Memory B cell (primary cell): ENCODE measurements at regions not wholly inside any gene's neighbourhood (a gene's known extent, or its start where the extent isn't known, plus 50 kb on each side); places are given as distances from the start of the nearest gene placed in this dataset.

Source experiments
- ATAC-seq: fragments of 150-1000 bp; cut with Tn5 transposase; 2 replicates; pipeline ENCODE4 v1.10.0; 2021; ENCODE audit warnings: low read depth, mild to moderate bottlenecking, moderate library complexity
- DNase-seq, 2 donors: peaks; one replicate each; pipeline ENCODE4 v3.0.0; 2022; ENCODE audit warnings: low spot score in 2 of 2
- H3K27ac Mint-ChIP-seq: one replicate; pipeline ENCODE4 v1.8.0; 2022; ENCODE audit warnings: mild to moderate bottlenecking, moderate library complexity, mixed read lengths
- H3K27me3 Mint-ChIP-seq: one replicate; pipeline ENCODE4 v1.8.0; 2022; ENCODE audit warnings: mixed read lengths
- H3K36me3 Mint-ChIP-seq: one replicate; pipeline ENCODE4 v1.8.0; 2022; ENCODE audit warnings: mild to moderate bottlenecking, mixed read lengths
- H3K4me1 Mint-ChIP-seq: one replicate; pipeline ENCODE4 v1.8.0; 2022; ENCODE audit warnings: mixed read lengths
- H3K4me3 Mint-ChIP-seq: one replicate; pipeline ENCODE4 v1.8.0; 2022; ENCODE audit warnings: mild to moderate bottlenecking, moderate library complexity, mixed read lengths
- H3K9me3 Mint-ChIP-seq: one replicate; pipeline ENCODE4 v1.8.0; 2022; ENCODE audit warnings: mixed read lengths

DNA sequence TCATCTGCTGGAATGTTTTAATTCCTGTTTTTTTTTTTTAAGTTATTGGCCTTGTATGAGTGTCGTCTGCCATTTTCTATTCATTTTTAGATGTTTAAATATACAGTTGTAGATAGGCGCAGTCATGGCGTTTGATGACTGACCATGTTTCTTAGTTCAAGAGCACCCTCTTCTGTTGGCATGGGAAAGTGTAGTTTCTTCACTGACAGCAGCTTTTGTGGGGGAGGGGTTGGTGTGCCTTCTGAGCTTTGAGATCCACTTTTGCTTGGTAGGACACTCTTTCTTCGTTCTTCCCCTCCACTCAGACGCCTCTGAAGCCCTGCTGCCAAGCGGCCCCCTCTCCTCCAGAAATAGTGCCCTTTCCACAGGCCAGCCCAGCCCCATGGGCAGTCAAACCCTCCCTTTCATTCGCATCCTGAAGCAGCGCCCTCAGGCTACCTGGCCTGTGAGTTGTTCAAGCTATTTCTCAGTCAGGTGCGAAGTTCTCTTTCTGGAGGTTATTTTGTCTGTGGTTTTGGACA, 492.0 kb downstream of the TNS1 start:
- Mint-ChIP-seq H3K4me1 (peaks cover 5% of the 10 kb centered on the region), H3K27me3 (peaks cover 9% of the 10 kb centered on the region), H3K36me3 (no peaks in the 10 kb centered on the region), H3K4me3 (no peak overlapping the region), H3K27ac (no peak overlapping the region), H3K9me3 (no peaks in the 10 kb centered on the region)
- ATAC-seq (no peak), DNase-seq (no peak)

- H3K27ac Mint-ChIP-seq: no peak overlapping the region
- DNase-seq (no peak), ATAC-seq (no peak)
- H3K9me3 Mint-ChIP-seq: peaks cover 6% of the 10 kb centered on the region
- no peaks in the 10 kb centered on the region for H3K4me1 Mint-ChIP-seq
- no peak overlapping the region for H3K4me3 Mint-ChIP-seq
- no peaks in the 10 kb centered on the region for H3K36me3 Mint-ChIP-seq
- no peaks in the 10 kb centered on the region for H3K27me3 Mint-ChIP-seq
Measured at GRCh38 chr2:217505303-217505702, 497.5 kb downstream of the TNS1 start.

GRCh38 chr2:217501887-217502286, 500.9 kb downstream of the TNS1 start:
- H3K36me3 Mint-ChIP-seq: no peaks in the 10 kb centered on the region

DNA sequence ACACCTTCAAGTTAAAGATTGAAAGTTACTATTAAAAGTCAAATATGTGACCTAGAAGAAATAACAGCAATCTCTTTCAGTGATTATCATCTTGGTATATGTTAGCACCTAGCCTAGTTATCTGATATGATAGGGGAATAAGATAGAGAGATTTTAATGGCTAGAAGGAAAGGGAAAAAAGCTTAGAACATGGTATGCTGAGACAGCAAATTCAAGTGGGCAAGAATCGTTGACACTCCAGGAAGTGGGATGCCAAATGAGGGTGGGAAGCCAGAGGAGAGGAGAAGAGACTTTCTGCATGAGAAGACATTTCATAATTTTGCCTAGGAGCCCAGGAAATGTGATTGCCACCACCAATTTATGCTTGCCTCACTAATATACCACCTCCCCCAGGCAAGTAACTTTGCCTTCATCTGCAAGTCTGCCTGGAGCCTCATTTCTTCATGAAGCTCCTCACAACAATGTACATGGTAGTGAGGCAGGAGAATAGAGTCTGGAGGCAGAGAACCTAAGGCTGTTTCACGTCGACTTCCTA, 504.9 kb downstream of the TNS1 start:
- H3K36me3 Mint-ChIP-seq: no peaks in the 10 kb centered on the region
- H3K4me1 Mint-ChIP-seq: no peaks in the 10 kb centered on the region
- ATAC-seq (no peak), DNase-seq (no peak)
- H3K27ac Mint-ChIP-seq: no peak overlapping the region
- peaks cover 8% of the 10 kb centered on the region for H3K9me3 Mint-ChIP-seq
- peaks cover 2% of the 10 kb centered on the region for H3K27me3 Mint-ChIP-seq
- H3K4me3 Mint-ChIP-seq: no peak overlapping the region

More at GRCh38 chr2:217501887-217502286, 500.9 kb downstream of the TNS1 start:
- peaks cover 6% of the 10 kb centered on the region for H3K9me3 Mint-ChIP-seq
- no peak overlapping the region for H3K27ac Mint-ChIP-seq
- no peaks in the 10 kb centered on the region for H3K4me1 Mint-ChIP-seq
- ATAC-seq (no peak), DNase-seq (no peak)
- no peaks in the 10 kb centered on the region for H3K27me3 Mint-ChIP-seq
- H3K4me3 Mint-ChIP-seq: no peak overlapping the region

- no peaks in the 10 kb centered on the region for H3K4me1 Mint-ChIP-seq
- ATAC-seq: no peak
- H3K9me3 Mint-ChIP-seq: peaks cover 4% of the 10 kb centered on the region
- H3K4me3 Mint-ChIP-seq: no peak overlapping the region
- peaks cover 2% of the 10 kb centered on the region for H3K27me3 Mint-ChIP-seq
- no peaks in the 10 kb centered on the region for H3K36me3 Mint-ChIP-seq
- H3K27ac Mint-ChIP-seq: no peak overlapping the region
- no peak for DNase-seq
Measured at GRCh38 chr2:217494557-217494956, 508.2 kb downstream of the TNS1 start.

GRCh38 chr2:217491271-217491670, 511.5 kb downstream of the TNS1 start:
- peaks cover 4% of the 10 kb centered on the region for H3K9me3 Mint-ChIP-seq

DNA sequence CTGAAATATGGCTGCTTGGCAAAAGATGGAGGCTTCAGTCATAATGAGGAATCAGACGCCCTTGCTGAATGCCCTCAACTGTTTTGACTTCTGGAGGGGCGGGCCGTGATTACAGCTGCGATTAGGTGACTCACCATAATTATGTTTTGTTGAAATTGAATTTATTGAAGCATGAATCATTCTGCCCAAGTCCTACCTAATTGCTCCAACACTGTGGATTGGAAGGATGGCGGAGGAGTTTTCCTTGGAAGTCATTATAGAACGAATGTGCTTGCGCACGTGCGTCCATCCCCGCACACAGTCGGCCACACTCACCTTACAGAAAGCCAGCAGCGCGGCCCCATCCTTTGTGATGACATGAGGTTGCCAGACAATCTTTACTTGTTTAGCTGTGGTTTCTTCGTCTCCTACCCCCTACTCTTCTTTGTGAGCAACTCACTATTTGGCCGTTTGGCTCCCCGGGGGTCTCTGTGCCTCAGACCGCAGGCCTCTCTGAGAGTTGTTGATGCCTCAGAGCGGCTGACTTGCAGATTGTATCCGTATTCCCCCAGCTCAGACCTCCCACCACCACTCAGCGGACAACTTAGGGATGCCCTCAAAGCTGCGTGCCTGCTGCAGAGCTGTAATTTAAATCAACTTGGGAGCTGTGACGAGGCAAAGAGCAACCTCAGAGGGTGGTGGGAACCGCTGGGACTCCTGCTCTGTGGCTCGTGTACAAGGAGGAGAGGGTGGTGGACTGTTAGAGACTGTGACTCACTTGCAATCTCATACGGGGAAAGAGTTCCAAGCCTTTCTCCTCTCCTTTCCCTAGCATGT, 513.4 kb downstream of the TNS1 start:
- Mint-ChIP-seq H3K9me3 (peaks cover 3% of the 10 kb centered on the region), H3K4me3 (no peak overlapping the region), H3K27ac (no peak overlapping the region), H3K36me3 (no peaks in the 10 kb centered on the region), H3K4me1 (no peaks in the 10 kb centered on the region), H3K27me3 (peaks cover 2% of the 10 kb centered on the region)
- no peak for DNase-seq
- ATAC-seq: no peak

More at GRCh38 chr2:217491271-217491670, 511.5 kb downstream of the TNS1 start:
- Mint-ChIP-seq H3K4me3 (no peak overlapping the region), H3K4me1 (no peaks in the 10 kb centered on the region), H3K27ac (no peak overlapping the region), H3K27me3 (peaks cover 2% of the 10 kb centered on the region), H3K36me3 (no peaks in the 10 kb centered on the region)
- ATAC-seq (no peak), DNase-seq (no peak)

- no peak overlapping the region for H3K4me3 Mint-ChIP-seq
- ATAC-seq (no peak), DNase-seq (no peak)
- H3K27ac Mint-ChIP-seq: no peak overlapping the region
- H3K36me3 Mint-ChIP-seq: no peaks in the 10 kb centered on the region
- no peaks in the 10 kb centered on the region for H3K4me1 Mint-ChIP-seq
- peaks cover 5% of the 10 kb centered on the region for H3K27me3 Mint-ChIP-seq
- no peaks in the 10 kb centered on the region for H3K9me3 Mint-ChIP-seq
Measured at GRCh38 chr2:217484046-217484445, 518.7 kb downstream of the TNS1 start.

DNA sequence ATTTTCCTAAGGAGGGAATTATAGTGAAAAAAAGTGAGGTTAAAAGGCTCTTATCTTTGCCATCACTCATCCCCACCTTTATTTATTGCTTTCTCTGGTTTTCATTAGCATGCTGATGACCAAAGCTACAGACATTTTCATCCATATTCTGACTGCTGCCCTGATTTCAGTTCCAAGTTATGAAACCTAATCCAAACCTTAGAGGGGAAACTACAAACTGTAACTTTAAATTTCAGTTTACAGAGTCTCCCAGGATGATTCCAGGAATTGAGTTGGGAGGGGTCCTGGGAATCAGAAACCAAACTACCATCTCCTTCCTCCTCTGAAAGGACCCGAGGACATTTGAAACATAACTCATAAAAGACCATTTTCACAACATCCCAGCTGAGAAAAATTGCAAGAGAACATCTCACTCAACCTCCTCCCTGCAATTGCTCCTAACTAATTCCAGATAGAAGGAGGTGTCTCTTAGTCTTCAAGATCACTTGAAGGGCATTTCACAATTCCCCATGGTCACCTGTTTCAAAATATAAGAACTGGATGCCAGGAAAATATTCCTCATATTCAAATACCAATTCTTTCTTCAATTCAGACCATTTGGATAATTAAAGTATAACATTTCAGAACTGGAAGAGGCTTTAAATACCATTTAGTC, 520.6 kb downstream of the TNS1 start:
- Mint-ChIP-seq H3K27ac (no peak overlapping the region), H3K4me3 (no peak overlapping the region), H3K9me3 (no peaks in the 10 kb centered on the region), H3K36me3 (no peaks in the 10 kb centered on the region), H3K4me1 (no peaks in the 10 kb centered on the region), H3K27me3 (peaks cover 5% of the 10 kb centered on the region)
- ATAC-seq: no peak
- DNase-seq: no peak

DNA sequence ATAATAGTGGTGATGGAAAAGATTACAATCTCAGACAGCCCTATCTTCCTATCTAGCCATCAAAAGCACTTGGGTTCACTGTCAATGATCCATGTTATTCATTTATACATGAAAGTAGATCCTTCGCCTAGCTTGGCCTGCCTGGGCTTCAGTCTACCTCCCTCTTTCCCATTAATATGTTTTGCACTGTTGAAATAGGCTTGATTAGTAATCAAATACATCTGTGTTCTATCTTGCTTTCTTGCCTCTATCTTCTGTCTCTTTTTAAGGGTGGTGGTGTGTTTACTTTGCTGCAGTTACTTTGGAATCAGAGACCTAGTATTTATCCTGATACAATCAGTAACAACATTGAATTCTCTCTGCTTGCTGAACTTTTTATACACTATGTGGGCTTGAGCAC, 521.2 kb downstream of the TNS1 start:
- no peak overlapping the region for H3K4me3 Mint-ChIP-seq
- H3K27me3 Mint-ChIP-seq: peaks cover 5% of the 10 kb centered on the region
- ATAC-seq (no peak), DNase-seq (no peak)
- no peak overlapping the region for H3K27ac Mint-ChIP-seq
- H3K9me3 Mint-ChIP-seq: no peaks in the 10 kb centered on the region
- no peaks in the 10 kb centered on the region for H3K4me1 Mint-ChIP-seq
- no peaks in the 10 kb centered on the region for H3K36me3 Mint-ChIP-seq

GRCh38 chr2:217479566-217479965, 523.2 kb downstream of the TNS1 start:
- Mint-ChIP-seq H3K36me3 (no peaks in the 10 kb centered on the region), H3K4me1 (no peaks in the 10 kb centered on the region), H3K27ac (no peak overlapping the region), H3K9me3 (no peaks in the 10 kb centered on the region), H3K27me3 (peaks cover 5% of the 10 kb centered on the region), H3K4me3 (no peak overlapping the region)
- ATAC-seq (no peak), DNase-seq (no peak)

GRCh38 chr2:217478831-217479455, 523.9 kb downstream of the TNS1 start:
- H3K4me1 Mint-ChIP-seq: no peaks in the 10 kb centered on the region
- peaks cover 5% of the 10 kb centered on the region for H3K27me3 Mint-ChIP-seq
- no peak overlapping the region for H3K27ac Mint-ChIP-seq
- H3K36me3 Mint-ChIP-seq: no peaks in the 10 kb centered on the region
- H3K4me3 Mint-ChIP-seq: no peak overlapping the region
- no peaks in the 10 kb centered on the region for H3K9me3 Mint-ChIP-seq
- DNase-seq: no peak
- ATAC-seq: no peak

- Mint-ChIP-seq H3K4me3 (no peak overlapping the region), H3K9me3 (no peaks in the 10 kb centered on the region), H3K27me3 (no peaks in the 10 kb centered on the region), H3K36me3 (no peaks in the 10 kb centered on the region), H3K27ac (no peak overlapping the region), H3K4me1 (no peaks in the 10 kb centered on the region)
- no peak for ATAC-seq
- DNase-seq: no peak
Measured at GRCh38 chr2:217477583-217477982, 525.2 kb downstream of the TNS1 start.

DNA sequence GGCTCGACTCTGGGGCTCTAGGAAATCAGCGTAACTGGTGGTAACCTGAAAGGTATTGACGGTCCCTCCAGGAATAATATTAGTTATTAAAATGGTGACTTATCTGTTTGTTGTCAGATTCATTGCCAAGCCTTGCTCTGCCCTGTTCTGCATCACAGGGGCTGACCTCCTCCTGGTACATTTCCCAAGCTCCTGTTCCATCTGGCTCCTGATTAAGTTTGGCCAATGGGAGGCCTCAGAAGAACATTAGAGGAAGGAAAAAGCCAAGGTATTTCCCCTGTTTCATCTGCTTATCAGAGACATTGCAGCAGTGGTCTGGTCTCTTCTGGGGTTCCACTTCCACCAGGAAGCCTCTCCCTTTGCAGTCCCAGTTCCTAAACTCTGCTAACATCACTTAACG, 527.0 kb downstream of the TNS1 start:
- Mint-ChIP-seq H3K36me3 (no peaks in the 10 kb centered on the region), H3K4me1 (no peaks in the 10 kb centered on the region), H3K9me3 (no peaks in the 10 kb centered on the region), H3K27me3 (no peaks in the 10 kb centered on the region), H3K4me3 (no peak overlapping the region), H3K27ac (no peak overlapping the region)
- DNase-seq (no peak), ATAC-seq (no peak)
